Mucosa of descending colon (tissue), 3 donors: ENCODE measurements at regions not wholly inside any gene's neighbourhood (a gene's known extent, or its start where the extent isn't known, plus 50 kb on each side); places are given as distances from the start of the nearest gene placed in this dataset.

ENCODE experiments used
- ATAC-seq: fragments of 200-7000 bp; cut with Tn5 transposase; one replicate; pipeline ENCODE4 v1.9.1; 2020; ENCODE audit warnings: mild to moderate bottlenecking, moderate library complexity
- DNase-seq, 3 donors: peaks; one replicate each; pipeline ENCODE4 v3.0.0-alpha.2; 2020
- H3K36me3 ChIP-seq: fragments of 200-600 bp; one replicate; pipeline ENCODE4 v1.8.0; 2021; ENCODE audit warnings: low read depth, mild to moderate bottlenecking
- H3K4me1 ChIP-seq: fragments of 200-600 bp; one replicate; pipeline ENCODE4 v1.8.0; 2021; ENCODE audit warnings: low read depth, mild to moderate bottlenecking
- H3K4me3 ChIP-seq: fragments of 200-600 bp; one replicate; pipeline ENCODE4 v1.8.0; 2021; ENCODE audit warnings: mild to moderate bottlenecking
- H3K9me3 ChIP-seq: fragments of 200-600 bp; one replicate; pipeline ENCODE4 v1.8.0; 2021; ENCODE audit warnings: mild to moderate bottlenecking
- intact Hi-C, 2 donors: fragments of 100-400 bp; cut with DNase I in 1 of 2; cut with micrococcal nuclease in 1 of 2; formaldehyde crosslinking; loops; one replicate each; pipeline versions ENCODE4 v1.11.0 to v1.11.1; 2022; cut with DNase I, micrococcal nuclease
- TF ChIP-seq, protein P1 (sequence below): fragments of 200-600 bp; IDR thresholded peaks from one replicate; pipeline ENCODE4 v1.8.0; 2022; ENCODE audit warnings: antibody characterized with exemption, mild to moderate bottlenecking
- donor health status: DM: no; HTN: no; CAD: no; lungs with moderate emphysema.
- donor health status: DM: no; HTN: no; CAD: no.
- donor health status: DM: no; HTN: yes; CAD: no.

DNA sequence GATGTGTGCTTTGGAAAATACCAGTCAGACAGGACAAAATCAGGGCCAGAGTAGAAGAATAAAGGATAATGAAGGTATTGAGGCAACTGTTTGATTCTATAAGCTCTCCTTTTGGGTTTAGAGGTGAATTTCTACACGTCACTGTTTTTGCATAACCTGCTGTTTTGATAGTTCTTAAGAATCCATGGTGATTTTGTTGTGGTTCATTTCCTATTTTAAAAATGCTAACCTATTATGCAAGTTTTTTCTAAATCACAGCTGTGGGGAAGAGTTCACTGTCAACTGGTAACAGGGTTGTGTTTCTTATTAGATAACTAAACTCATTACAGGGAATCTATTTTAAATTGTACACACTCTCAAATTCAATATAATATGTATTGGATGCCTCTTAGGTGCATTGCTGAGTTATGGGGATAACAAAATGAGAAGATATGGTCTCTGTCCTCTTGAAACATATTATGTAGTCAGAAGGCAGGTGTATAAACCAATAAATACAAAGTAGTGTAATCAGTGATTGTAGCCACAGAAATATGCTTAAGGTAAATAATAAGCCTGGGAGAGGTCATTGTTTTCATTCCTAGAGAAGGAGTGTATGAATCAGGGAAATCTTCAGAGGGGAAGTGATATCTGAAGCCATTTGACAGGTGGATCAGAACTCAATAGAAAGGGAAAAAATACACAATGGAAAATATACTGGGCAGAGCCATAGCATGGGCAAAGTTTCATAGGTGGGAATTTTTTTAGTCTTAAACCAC, 192.5 kb downstream of the FAT3 start:
- no peaks in the 10 kb centered on the region for H3K9me3 ChIP-seq
- TF ChIP-seq, protein P1, sequence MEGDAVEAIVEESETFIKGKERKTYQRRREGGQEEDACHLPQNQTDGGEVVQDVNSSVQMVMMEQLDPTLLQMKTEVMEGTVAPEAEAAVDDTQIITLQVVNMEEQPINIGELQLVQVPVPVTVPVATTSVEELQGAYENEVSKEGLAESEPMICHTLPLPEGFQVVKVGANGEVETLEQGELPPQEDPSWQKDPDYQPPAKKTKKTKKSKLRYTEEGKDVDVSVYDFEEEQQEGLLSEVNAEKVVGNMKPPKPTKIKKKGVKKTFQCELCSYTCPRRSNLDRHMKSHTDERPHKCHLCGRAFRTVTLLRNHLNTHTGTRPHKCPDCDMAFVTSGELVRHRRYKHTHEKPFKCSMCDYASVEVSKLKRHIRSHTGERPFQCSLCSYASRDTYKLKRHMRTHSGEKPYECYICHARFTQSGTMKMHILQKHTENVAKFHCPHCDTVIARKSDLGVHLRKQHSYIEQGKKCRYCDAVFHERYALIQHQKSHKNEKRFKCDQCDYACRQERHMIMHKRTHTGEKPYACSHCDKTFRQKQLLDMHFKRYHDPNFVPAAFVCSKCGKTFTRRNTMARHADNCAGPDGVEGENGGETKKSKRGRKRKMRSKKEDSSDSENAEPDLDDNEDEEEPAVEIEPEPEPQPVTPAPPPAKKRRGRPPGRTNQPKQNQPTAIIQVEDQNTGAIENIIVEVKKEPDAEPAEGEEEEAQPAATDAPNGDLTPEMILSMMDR, result no peak
- ATAC-seq, result no peak
- DNase-seq, result no peak
- H3K36me3 ChIP-seq, result no peaks in the 10 kb centered on the region
- H3K4me3 ChIP-seq, result no peak overlapping the region
- no peaks in the 10 kb centered on the region for H3K4me1 ChIP-seq
- intact Hi-C loops, result no loop called here

DNA sequence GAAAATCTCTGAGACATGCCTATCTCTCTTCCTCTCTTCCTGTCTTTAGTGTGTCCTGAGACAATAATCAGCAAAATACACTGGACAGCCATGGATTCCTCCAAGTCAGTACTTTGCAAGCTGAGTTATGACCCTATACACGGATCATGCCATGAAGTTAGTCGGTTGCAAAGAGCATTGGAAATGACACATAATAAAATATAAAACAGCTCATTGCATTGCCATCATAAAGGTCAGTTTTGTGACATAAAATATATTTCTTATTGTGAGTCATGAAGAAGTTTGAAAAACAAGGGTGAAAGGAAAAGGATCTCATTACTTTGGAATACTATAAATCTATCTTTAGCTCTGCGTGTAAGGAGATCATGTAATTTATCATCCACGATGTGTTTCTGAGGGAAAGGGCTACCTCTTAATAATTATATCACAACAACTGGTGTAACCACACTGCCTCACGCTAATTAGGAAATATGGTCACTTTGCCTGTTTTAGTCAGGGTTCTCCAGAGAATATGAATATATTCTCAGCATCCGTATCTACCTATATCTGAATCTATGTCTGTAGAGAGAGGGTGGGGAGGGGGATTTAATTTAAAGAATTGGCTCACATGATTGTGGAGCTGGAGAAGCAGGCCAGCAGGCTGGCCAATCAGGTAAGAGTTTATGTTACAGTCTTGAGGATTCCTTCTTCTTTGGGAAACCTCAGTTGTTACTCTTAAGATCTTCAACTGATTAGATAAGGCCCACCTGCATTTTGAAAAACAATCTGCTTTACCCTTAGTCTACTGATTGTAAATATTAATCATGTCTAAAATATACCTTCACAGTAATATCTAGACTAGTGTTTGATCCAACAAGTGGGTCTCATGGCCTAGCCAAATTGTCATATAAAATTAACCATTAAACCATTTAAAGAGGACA, 198.8 kb downstream of the FAT3 start:
- DNase-seq (no peak), ATAC-seq (no peak)
- TF ChIP-seq, protein P1, result no peak
- Histone ChIP-seq H3K4me1 (no peaks in the 10 kb centered on the region), H3K9me3 (no peaks in the 10 kb centered on the region), H3K36me3 (no peaks in the 10 kb centered on the region), H3K4me3 (no peak overlapping the region)
- intact Hi-C loops, result no loop called here

DNA sequence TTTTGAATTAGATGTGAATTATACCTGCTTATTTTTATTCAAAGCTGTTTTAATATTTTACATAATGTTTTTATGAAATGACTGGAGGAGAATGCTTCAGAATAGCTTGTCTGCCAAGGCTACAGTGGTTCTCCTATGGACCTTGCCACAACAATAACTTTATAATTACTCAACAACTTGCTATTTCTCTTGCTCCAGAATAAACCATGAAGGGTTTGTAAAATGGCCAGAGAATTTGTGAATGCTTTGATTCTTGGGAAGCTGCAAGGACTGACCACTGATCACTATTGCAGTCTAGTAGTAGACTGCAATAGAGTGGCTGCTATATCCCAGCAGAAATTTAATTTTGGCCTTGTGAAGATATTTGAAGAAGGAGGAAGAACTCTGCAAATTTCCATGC, 199.7 kb downstream of the FAT3 start:
- intact Hi-C loops, result no loop called here

DNA sequence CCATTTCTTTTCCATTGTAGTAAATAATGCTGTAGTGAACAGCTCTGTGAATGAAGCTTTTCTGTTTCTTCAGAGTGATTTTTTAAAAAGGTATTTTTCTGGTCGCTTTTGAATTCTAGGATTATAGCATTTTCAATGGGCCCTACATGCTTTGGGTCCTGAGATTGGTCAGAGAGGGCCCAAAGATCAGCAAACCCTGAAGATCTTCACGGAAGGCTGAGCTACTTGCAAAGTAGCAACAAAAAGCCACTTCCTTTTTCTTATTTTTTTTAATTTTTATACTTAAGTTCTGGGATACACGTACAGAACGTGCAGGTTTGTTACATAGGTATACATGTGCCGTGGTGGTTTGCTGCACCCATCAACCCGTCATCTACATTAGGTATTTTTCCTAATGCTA, 200.5 kb downstream of the FAT3 start:
- DNase-seq, result no peak

More for the DNA sequence above, 199.7 kb downstream of the FAT3 start:
- TF ChIP-seq, protein P1, result no peak
- ATAC-seq (no peak), DNase-seq (no peak)
- H3K36me3 ChIP-seq, result no peaks in the 10 kb centered on the region
- H3K9me3 ChIP-seq, result no peaks in the 10 kb centered on the region
- no peak overlapping the region for H3K4me3 ChIP-seq
- no peaks in the 10 kb centered on the region for H3K4me1 ChIP-seq

DNA sequence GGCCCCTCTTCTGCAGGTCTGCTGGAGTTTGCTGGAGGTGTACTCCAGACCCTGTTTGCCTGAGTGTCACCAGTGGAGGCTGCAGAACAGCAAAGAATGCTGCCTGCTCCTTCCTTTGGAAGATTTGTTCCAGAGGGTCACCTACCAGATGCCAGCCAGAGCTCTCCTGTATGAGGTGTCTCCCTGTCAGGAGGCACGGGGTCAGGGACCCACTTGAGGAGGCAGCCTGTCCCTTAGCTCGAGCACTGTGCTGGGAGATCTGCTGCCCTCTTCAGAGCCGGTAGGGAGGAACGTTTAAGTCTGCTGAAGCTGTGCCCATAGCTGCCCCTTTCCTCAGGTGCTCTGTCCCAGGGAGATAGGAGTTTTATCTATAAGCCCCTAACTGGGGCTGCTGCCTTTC, 207.9 kb downstream of the FAT3 start:
- Histone ChIP-seq H3K4me3 (no peak overlapping the region), H3K4me1 (no peaks in the 10 kb centered on the region), H3K36me3 (no peaks in the 10 kb centered on the region), H3K9me3 (no peaks in the 10 kb centered on the region)
- TF ChIP-seq, protein P1, result no peak
- ATAC-seq (no peak), DNase-seq (no peak)
- intact Hi-C loops, result no loop called here

More for the DNA sequence above, 200.5 kb downstream of the FAT3 start:
- ATAC-seq, result no peak
- TF ChIP-seq, protein P1, result no peak
- Histone ChIP-seq H3K4me3 (no peak overlapping the region), H3K4me1 (no peaks in the 10 kb centered on the region), H3K36me3 (no peaks in the 10 kb centered on the region), H3K9me3 (no peaks in the 10 kb centered on the region)
- intact Hi-C loops, result no loop called here
